Naive thymus-derived CD4-positive, alpha-beta T cell (primary cell): ENCODE measurements at regions not wholly inside any gene's neighbourhood (a gene's known extent, or its start where the extent isn't known, plus 50 kb on each side); places are given as distances from the start of the nearest gene placed in this dataset.

Experiments
- ATAC-seq: fragments of 150-1000 bp; cut with Tn5 transposase; 2 replicates; pipeline ENCODE4 v1.10.0; 2021; ENCODE audit warnings: mild to moderate bottlenecking, moderate library complexity
- CTCF ChIA-PET: fragments of 350-600 bp; sonication (Branson Sonifier 250); formaldehyde crosslinking; loops from one replicate; lab custom pipeline; 2021; ENCODE audit warnings: antibody characterized with exemption; lab: Charles Lee
- POLR2A ChIA-PET: fragments of 350-600 bp; sonication (Branson Sonifier 250); formaldehyde crosslinking; loops from one replicate; lab custom pipeline; 2021; ENCODE audit warnings: antibody characterized with exemption, inconsistent platforms; lab: Charles Lee
- DNase-seq, 9 donors: peaks; one replicate each; pipeline versions ENCODE4 v3.0.0 to v3.0.0-alpha.2; 2020 to 2022; ENCODE audit warnings: mixed read lengths in 1 of 9
- H3K27ac ChIP-seq: one replicate; pipeline ENCODE4 v1.7.0; 2013; ENCODE audit warnings: mild to moderate bottlenecking, low read depth, low read length, moderate library complexity
- H3K27me3 ChIP-seq, 2 donors: one replicate each; pipeline ENCODE4 v1.7.0; 2013; ENCODE audit warnings: low read length in 2 of 2, mild to moderate bottlenecking in 2 of 2, moderate library complexity in 2 of 2; ENCODE audit not compliant: control insufficient read depth in 2 of 2, insufficient read depth in 2 of 2
- H3K36me3 ChIP-seq, 3 experiments: 1 replicate in 2 of 3; 2 replicates in 1 of 3; pipeline ENCODE4 v1.7.0; 2013; ENCODE audit warnings: low read length in 3 of 3, mild to moderate bottlenecking in 3 of 3, moderate library complexity in 1 of 3; ENCODE audit not compliant: insufficient read depth in 3 of 3, control insufficient read depth in 2 of 3
- H3K4me1 ChIP-seq, 2 donors: one replicate each; pipeline ENCODE4 v1.7.0; 2013; ENCODE audit warnings: low read length in 2 of 2, mild to moderate bottlenecking in 2 of 2, moderate library complexity in 1 of 2; ENCODE audit not compliant: control insufficient read depth in 2 of 2, insufficient read depth in 2 of 2
- H3K4me3 ChIP-seq: 2 replicates; pipeline ENCODE4 v1.7.0; 2013; ENCODE audit warnings: mild to moderate bottlenecking, low read length
- H3K9me3 ChIP-seq, 3 experiments: 1 replicate in 2 of 3; 2 replicates in 1 of 3; pipeline ENCODE4 v1.7.0; 2013; ENCODE audit warnings: low read length in 3 of 3; ENCODE audit not compliant: control insufficient read depth in 2 of 3
- H3K27ac Mint-ChIP-seq, 9 donors: one replicate each; pipeline ENCODE4 v1.8.0; 2020 to 2022; ENCODE audit warnings: mixed read lengths in 9 of 9, mild to moderate bottlenecking in 8 of 9, moderate library complexity in 5 of 9, inconsistent platforms in 2 of 9
- H3K27me3 Mint-ChIP-seq, 5 donors: one replicate each; pipeline ENCODE4 v1.8.0; 2021 to 2022; ENCODE audit warnings: mixed read lengths in 5 of 5, mild to moderate bottlenecking in 1 of 5
- H3K36me3 Mint-ChIP-seq, 5 donors: one replicate each; pipeline ENCODE4 v1.8.0; 2020 to 2022; ENCODE audit warnings: mixed read lengths in 5 of 5, mild to moderate bottlenecking in 3 of 5, inconsistent platforms in 1 of 5
- H3K4me1 Mint-ChIP-seq, 7 donors: one replicate each; pipeline ENCODE4 v1.8.0; 2020 to 2022; ENCODE audit warnings: mixed read lengths in 7 of 7, mild to moderate bottlenecking in 3 of 7, inconsistent platforms in 1 of 7
- H3K4me3 Mint-ChIP-seq, 10 donors: one replicate each; pipeline ENCODE4 v1.8.0; 2020 to 2022; ENCODE audit warnings: mild to moderate bottlenecking in 10 of 10, mixed read lengths in 10 of 10, moderate library complexity in 6 of 10, inconsistent platforms in 2 of 10
- H3K9me3 Mint-ChIP-seq, 11 donors: one replicate each; pipeline ENCODE4 v1.8.0; 2020 to 2022; ENCODE audit warnings: mixed read lengths in 11 of 11, mild to moderate bottlenecking in 4 of 11, inconsistent platforms in 1 of 11, moderate library complexity in 1 of 11
- intact Hi-C, 2 donors: fragments of 100-400 bp; cut with micrococcal nuclease; formaldehyde crosslinking; loops; one replicate each; pipeline ENCODE4 v1.15.1; 2023

DNA sequence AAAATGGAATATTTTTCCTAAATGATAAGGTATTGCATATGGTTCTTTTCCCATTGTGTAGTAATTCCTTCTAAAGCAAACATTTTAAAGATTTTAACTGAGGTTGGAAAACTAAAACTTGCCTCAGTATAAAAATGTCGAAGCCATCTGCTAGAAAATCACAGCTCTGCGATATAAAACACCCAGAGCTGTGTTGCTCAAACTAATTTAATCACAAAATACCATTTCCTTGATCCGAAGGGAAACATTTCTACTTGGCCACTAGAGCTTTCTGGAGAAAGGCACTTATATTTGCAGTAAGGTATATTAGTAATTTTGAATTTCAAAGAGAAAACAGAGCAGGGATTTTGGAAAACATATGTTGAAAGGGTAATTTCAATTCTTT is 209.2 kb upstream of the ZNF32 start:
- ChIA-PET POLR2A (no interaction called here), CTCF (no interaction called here)
- no peaks in the 10 kb centered on the region for H3K36me3 ChIP-seq
- H3K9me3 ChIP-seq, result no peaks in the 10 kb centered on the region
- H3K27ac ChIP-seq, result no peak overlapping the region
- no peaks in the 10 kb centered on the region for H3K27me3 ChIP-seq
- H3K4me1 ChIP-seq, result no peaks in the 10 kb centered on the region
- H3K36me3 Mint-ChIP-seq, result no peaks in the 10 kb centered on the region
- H3K4me3 ChIP-seq, result no peak overlapping the region
- H3K4me3 Mint-ChIP-seq, result no peak overlapping the region
- H3K9me3 Mint-ChIP-seq, result peaks cover 0 to 3% (median 0%) of the 10 kb centered on the region in 11 donors
- no peak for DNase-seq
- no peak overlapping the region for H3K27ac Mint-ChIP-seq
- intact Hi-C loops, result no loop called here
- H3K27me3 Mint-ChIP-seq, result peaks cover 0 to 5% (median 2%) of the 10 kb centered on the region in 5 donors
- ATAC-seq, result no peak
- H3K4me1 Mint-ChIP-seq, result peaks cover 0 to 6% (median 4%) of the 10 kb centered on the region in 7 donors

DNA sequence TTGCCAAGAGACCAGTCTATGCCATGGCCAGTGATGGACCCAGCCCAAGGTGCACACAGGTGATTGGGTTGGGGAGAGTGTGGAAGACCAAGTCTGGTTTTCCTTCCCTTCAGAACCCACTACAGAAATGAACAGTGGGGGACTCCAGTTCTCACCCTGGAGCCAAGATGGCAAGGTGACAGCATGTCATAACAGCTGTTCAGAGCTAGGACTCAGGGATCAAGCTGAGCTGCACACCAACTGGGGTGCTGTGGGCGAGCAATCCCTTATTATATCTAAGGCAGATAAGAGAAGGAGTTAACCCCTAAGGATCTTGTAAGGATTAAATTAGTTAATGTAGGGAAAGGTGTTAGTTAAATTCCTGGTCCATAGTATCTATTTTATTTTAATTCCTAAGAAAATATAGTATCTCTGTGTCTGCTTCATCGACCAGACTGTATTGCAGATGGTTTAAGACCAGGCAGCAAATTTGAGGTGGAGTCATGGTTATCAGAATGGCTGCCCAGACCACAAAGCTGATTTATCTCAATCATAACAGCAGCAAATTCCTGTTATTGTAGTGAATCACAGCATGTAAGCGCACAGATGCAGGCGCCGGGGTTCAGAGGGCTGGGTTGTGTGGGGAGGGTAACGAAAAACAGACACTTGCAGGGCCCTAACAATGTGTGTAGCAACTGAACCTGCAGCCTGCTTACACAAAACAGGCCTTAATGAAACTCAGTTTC is 208.7 kb upstream of the ZNF32 start:
- intact Hi-C loops, result no loop called here
- Histone ChIP-seq H3K27ac (no peak overlapping the region), H3K9me3 (no peaks in the 10 kb centered on the region), H3K27me3 (no peaks in the 10 kb centered on the region), H3K4me1 (no peaks in the 10 kb centered on the region), H3K36me3 (no peaks in the 10 kb centered on the region), H3K4me3 (no peak overlapping the region)
- CTCF ChIA-PET, result no interaction called here
- DNase-seq, result no peak
- Mint-ChIP-seq H3K36me3 (no peaks in the 10 kb centered on the region), H3K27me3 (peaks cover 0 to 7% (median 4%) of the 10 kb centered on the region in 5 donors), H3K27ac (peak overlapping the region in 1 of 9 donors; percentile 19), H3K9me3 (peaks cover 0 to 3% (median 0%) of the 10 kb centered on the region in 11 donors), H3K4me3 (no peak overlapping the region), H3K4me1 (peaks cover 0 to 6% (median 4%) of the 10 kb centered on the region in 7 donors)
- POLR2A ChIA-PET, result no interaction called here
- no peak for ATAC-seq

DNA sequence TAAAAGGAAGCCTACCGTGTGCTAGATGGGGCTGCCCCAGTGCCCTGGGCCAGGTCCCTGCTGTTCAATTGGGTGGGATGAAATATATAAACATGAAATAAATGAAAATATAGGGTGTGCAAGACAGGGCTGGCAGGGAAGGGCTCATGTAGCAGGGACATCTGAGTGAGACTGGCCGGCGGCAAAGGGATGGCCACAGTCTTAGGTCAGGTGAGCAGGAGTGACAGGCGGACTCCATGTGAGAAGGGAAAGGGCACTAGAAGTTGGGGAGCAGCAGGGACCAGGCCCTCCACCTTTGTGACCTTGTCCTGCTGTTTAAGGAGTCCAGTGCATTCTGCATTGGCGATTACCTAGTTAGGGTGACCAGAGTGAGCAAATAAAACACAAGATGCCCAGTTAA is 207.6 kb upstream of the ZNF32 start:
- Mint-ChIP-seq H3K36me3 (no peaks in the 10 kb centered on the region), H3K4me3 (no peak overlapping the region), H3K9me3 (peaks cover 0 to 3% (median 0%) of the 10 kb centered on the region in 11 donors), H3K27me3 (peaks cover 0 to 7% (median 4%) of the 10 kb centered on the region in 5 donors), H3K27ac (no peak overlapping the region), H3K4me1 (peaks cover 0 to 2% (median 0%) of the 10 kb centered on the region in 7 donors)
- Histone ChIP-seq H3K4me1 (no peaks in the 10 kb centered on the region), H3K36me3 (no peaks in the 10 kb centered on the region), H3K9me3 (no peaks in the 10 kb centered on the region), H3K27ac (no peak overlapping the region), H3K4me3 (no peak overlapping the region), H3K27me3 (no peaks in the 10 kb centered on the region)
- ChIA-PET CTCF (no interaction called here), POLR2A (no interaction called here)
- ATAC-seq (no peak), DNase-seq (no peak)
- intact Hi-C loops, result no loop called here

DNA sequence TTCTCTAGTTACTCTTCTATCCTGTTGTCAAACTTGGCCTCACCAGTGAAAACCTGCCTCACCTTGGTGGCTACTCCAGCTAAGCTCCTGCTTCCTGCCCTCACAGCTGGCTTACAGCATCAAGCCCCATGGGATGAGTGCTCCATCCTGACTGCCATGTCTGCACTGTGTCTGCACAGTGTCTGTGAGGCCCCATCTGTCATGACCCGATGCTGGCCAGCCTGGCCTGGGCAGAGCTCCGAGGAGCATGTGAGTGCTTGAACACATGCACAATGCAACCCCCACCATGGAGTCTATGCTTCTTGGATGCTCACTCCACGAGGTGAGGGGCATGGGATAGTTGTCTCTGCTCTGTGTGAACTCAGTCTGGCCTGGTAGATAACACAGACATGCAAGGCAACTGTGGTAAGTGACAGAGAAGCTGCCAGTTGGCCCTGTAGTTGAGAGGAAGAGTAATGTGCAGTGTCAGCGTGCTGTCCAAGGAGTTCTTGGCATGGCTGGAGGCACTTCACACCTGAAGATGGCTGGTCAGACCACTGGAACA is 207.1 kb upstream of the ZNF32 start:
- Mint-ChIP-seq H3K27ac (no peak overlapping the region), H3K9me3 (peaks cover 0 to 3% (median 0%) of the 10 kb centered on the region in 11 donors), H3K27me3 (peaks cover 0 to 7% (median 4%) of the 10 kb centered on the region in 5 donors), H3K4me3 (no peak overlapping the region), H3K36me3 (no peaks in the 10 kb centered on the region), H3K4me1 (peaks cover 0 to 2% (median 0%) of the 10 kb centered on the region in 7 donors)
- ChIA-PET CTCF (no interaction called here), POLR2A (no interaction called here)
- DNase-seq (no peak), ATAC-seq (no peak)
- Histone ChIP-seq H3K36me3 (no peaks in the 10 kb centered on the region), H3K27me3 (no peaks in the 10 kb centered on the region), H3K27ac (no peak overlapping the region), H3K9me3 (no peaks in the 10 kb centered on the region), H3K4me3 (no peak overlapping the region), H3K4me1 (no peaks in the 10 kb centered on the region)
- intact Hi-C loops, result no loop called here

DNA sequence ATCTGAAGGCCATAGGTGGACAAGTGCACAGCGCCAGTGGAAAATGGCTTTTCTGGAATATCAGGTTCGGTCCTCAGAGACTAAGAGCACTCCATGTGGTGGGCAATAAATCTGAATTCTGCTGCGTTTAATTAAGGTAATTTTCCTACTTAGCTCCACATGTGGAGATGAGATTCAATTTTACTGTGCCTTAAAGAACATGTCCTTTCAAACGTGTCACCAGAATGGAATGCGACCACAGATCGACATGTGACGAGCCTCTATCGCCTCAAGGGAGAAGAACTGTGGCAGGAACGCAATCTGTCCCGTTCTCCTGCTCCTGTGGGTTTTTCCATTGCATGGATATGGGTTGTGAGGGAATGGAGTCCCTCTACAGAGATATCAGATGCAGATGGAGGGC is 205.3 kb upstream of the ZNF32 start:
- ChIA-PET POLR2A (no interaction called here), CTCF (no interaction called here)
- H3K4me1 ChIP-seq, result no peaks in the 10 kb centered on the region
- intact Hi-C loops, result no loop called here
- Mint-ChIP-seq H3K27ac (no peak overlapping the region), H3K4me1 (peaks cover 0 to under 1% (median 0%) of the 10 kb centered on the region in 7 donors), H3K9me3 (peaks cover 0 to 3% (median 0%) of the 10 kb centered on the region in 11 donors), H3K27me3 (peaks cover 0 to 7% (median 4%) of the 10 kb centered on the region in 5 donors), H3K4me3 (no peak overlapping the region), H3K36me3 (no peaks in the 10 kb centered on the region)
- no peak for DNase-seq
- no peak for ATAC-seq
- no peak overlapping the region for H3K4me3 ChIP-seq
- H3K9me3 ChIP-seq, result no peaks in the 10 kb centered on the region
- H3K27ac ChIP-seq, result no peak overlapping the region
- no peaks in the 10 kb centered on the region for H3K27me3 ChIP-seq
- H3K36me3 ChIP-seq, result no peaks in the 10 kb centered on the region

DNA sequence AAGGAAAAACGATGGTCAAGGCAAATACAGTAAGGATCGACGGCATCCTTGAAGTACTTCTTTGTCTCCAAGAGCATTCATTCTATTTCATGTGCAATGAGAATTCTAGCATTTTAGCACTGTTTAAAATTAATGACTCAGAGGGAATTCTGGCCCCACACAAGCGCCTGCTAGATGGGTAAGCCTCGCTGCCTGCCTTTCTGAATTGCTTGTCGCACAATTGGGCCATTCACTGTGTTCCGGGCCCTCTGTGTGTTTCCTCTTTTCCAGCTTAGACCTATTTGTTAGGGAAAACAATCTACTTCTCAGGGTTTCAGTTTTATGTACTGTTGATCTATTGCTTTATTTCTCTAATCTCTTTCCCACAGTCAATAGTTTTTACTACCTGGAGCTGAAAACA is 204.7 kb upstream of the ZNF32 start:
- Histone ChIP-seq H3K27me3 (no peaks in the 10 kb centered on the region), H3K4me1 (no peaks in the 10 kb centered on the region), H3K9me3 (no peaks in the 10 kb centered on the region), H3K27ac (no peak overlapping the region), H3K4me3 (no peak overlapping the region), H3K36me3 (no peaks in the 10 kb centered on the region)
- Mint-ChIP-seq H3K27ac (no peak overlapping the region), H3K9me3 (peaks cover 0 to 3% (median 0%) of the 10 kb centered on the region in 11 donors), H3K4me3 (no peak overlapping the region), H3K4me1 (no peaks in the 10 kb centered on the region), H3K27me3 (peaks cover 0 to 7% (median 4%) of the 10 kb centered on the region in 5 donors), H3K36me3 (no peaks in the 10 kb centered on the region)
- intact Hi-C loops, result no loop called here
- no peak for ATAC-seq
- ChIA-PET CTCF (interaction anchor here (0.6 kb wide), 1 partner anchor 171 kb away, joined by 3 read pairs; no protein-coding TSS in a partner anchor), POLR2A (no interaction called here)
- DNase-seq, result no peak
